Suprapubic skin (tissue), 4 donors: ENCODE measurements at regions not wholly inside any gene's neighbourhood (a gene's known extent, or its start where the extent isn't known, plus 50 kb on each side); places are given as distances from the start of the nearest gene placed in this dataset.
"Not testable (repeated sequence)": the region's sequence is repeated elsewhere in the genome, so short reads cannot be mapped to it uniquely, and the experiment has no call there.

Source experiments
- DNase-seq, 2 donors: peaks; one replicate each; pipeline ENCODE4 v3.0.0-alpha.2; 2019; ENCODE audit warnings: low spot score in 2 of 2
- H3K27ac ChIP-seq: fragments of 200-600 bp; sonication (generic); one replicate; pipeline ENCODE4 v1.5.1; 2019
- H3K27me3 ChIP-seq: fragments of 200-600 bp; sonication (generic); one replicate; pipeline ENCODE4 v1.5.1; 2019
- H3K36me3 ChIP-seq: fragments of 200-600 bp; sonication (generic); one replicate; pipeline ENCODE4 v1.5.1; 2019
- H3K4me1 ChIP-seq: fragments of 200-600 bp; sonication (generic); one replicate; pipeline ENCODE4 v1.5.1; 2019
- H3K4me3 ChIP-seq: fragments of 200-600 bp; sonication (generic); one replicate; pipeline ENCODE4 v1.5.1; 2019; ENCODE audit warnings: mild to moderate bottlenecking
- H3K9me3 ChIP-seq: fragments of 200-600 bp; sonication (generic); one replicate; pipeline ENCODE4 v1.5.1; 2019
- EP300 ChIP-seq: sonication (generic); formaldehyde crosslinking; IDR thresholded peaks from one replicate; pipeline ENCODE4 v1.6.1; 2017; ENCODE audit warnings: antibody characterized with exemption
- POLR2A ChIP-seq, 2 donors: fragments of 450-650 bp; IDR thresholded peaks; one replicate each; pipeline ENCODE4 v1.6.1; 2017; ENCODE audit warnings: antibody characterized with exemption in 2 of 2, mild to moderate bottlenecking in 2 of 2, moderate library complexity in 2 of 2
- POLR2AphosphoS5 ChIP-seq, 3 donors: sonication (generic); formaldehyde crosslinking; IDR thresholded peaks; one replicate each; pipeline ENCODE4 v1.6.1; 2017; ENCODE audit warnings: antibody characterized with exemption in 3 of 3
- WGBS: methylation state at CpG from one replicate; pipeline ENCODE4 v1.1.5; 2018; 5-methylcytosine and 5-hydroxymethylcytosine counted together
- TF ChIP-seq, protein P1 (sequence below), 2 donors: fragments of 200-600 bp in 1 of 2; fragments of 450-650 bp in 1 of 2; sonication (generic) in 1 of 2; IDR thresholded peaks; one replicate each; pipeline ENCODE4 v1.5.1; 2016 to 2019; ENCODE audit warnings: antibody characterized with exemption in 2 of 2, mild to moderate bottlenecking in 1 of 2, moderate library complexity in 1 of 2

- no peak for DNase-seq
- Histone ChIP-seq H3K4me1 (no peaks in the 10 kb centered on the region), H3K36me3 (no peaks in the 10 kb centered on the region), H3K27me3 (no peaks in the 10 kb centered on the region), H3K27ac (no peak overlapping the region), H3K9me3 (peaks cover 3% of the 10 kb centered on the region), H3K4me3 (no peak overlapping the region)
- TF ChIP-seq, protein P1, sequence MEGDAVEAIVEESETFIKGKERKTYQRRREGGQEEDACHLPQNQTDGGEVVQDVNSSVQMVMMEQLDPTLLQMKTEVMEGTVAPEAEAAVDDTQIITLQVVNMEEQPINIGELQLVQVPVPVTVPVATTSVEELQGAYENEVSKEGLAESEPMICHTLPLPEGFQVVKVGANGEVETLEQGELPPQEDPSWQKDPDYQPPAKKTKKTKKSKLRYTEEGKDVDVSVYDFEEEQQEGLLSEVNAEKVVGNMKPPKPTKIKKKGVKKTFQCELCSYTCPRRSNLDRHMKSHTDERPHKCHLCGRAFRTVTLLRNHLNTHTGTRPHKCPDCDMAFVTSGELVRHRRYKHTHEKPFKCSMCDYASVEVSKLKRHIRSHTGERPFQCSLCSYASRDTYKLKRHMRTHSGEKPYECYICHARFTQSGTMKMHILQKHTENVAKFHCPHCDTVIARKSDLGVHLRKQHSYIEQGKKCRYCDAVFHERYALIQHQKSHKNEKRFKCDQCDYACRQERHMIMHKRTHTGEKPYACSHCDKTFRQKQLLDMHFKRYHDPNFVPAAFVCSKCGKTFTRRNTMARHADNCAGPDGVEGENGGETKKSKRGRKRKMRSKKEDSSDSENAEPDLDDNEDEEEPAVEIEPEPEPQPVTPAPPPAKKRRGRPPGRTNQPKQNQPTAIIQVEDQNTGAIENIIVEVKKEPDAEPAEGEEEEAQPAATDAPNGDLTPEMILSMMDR (IDR thresholded peaks at IDR 0.05), result no peak
- no peak for TF ChIP-seq EP300
- TF ChIP-seq POLR2AphosphoS5 (IDR thresholded peaks at IDR 0.05), result no peak
- no peak for TF ChIP-seq POLR2A (IDR thresholded peaks at IDR 0.05)
- 42% methylated on average over 2 of the region's 2 CpGs for WGBS
Observed at GRCh38 chr3:20935791-20936190, 749.8 kb upstream of the SGO1 start.

DNA sequence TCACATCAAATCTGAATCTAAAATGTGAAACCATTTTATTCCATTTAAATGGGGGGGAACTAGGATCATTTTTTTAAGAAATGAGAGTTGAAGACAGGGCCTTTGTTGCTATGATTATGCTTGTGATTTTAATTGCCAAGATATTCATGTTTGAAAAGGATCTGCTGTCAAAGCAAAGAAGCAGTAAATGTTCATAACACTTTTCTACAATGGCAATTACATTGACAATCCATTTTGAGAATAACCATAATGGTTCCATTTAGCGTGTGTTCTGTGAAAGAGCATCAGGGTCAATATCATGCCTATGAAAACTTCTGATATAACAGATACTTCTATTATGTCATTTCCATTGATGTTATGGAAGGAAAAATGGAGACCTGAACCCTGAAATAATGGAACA, 745.8 kb upstream of the SGO1 start:
- no peak overlapping the region for H3K27ac ChIP-seq
- no peaks in the 10 kb centered on the region for H3K36me3 ChIP-seq
- WGBS, result 94% methylated on average over 1 of the region's 1 CpG
- no peaks in the 10 kb centered on the region for H3K27me3 ChIP-seq
- TF ChIP-seq POLR2AphosphoS5 (IDR thresholded peaks at IDR 0.05) (no peak), EP300 (no peak), POLR2A (IDR thresholded peaks at IDR 0.05) (no peak)
- TF ChIP-seq, protein P1 (IDR thresholded peaks at IDR 0.05), result no peak
- DNase-seq, result no peak
- no peaks in the 10 kb centered on the region for H3K4me1 ChIP-seq
- no peak overlapping the region for H3K4me3 ChIP-seq
- H3K9me3 ChIP-seq, result peaks cover 3% of the 10 kb centered on the region

DNA sequence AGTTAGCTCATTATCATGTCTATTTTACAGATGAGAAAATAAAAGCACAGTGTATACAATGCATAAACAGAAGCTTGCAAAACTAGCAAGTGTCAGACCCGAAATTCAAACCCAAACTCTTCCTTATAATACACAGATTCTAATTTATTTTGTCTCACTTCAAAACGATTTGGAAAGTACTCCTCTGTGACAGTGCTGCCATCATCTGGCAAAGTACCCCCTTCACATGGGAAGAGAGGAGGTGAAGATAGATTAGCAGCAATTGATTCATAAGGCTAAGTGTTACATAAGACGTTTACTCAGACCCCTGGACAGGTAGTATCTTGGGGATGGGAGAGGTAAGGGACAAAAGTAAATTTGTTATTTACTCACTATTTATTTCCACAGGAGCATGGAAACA, 744.0 kb upstream of the SGO1 start:
- H3K4me3 ChIP-seq, result no peak overlapping the region
- no peak overlapping the region for H3K27ac ChIP-seq
- H3K9me3 ChIP-seq, result peaks cover 3% of the 10 kb centered on the region
- WGBS, result 25% methylated on average over 3 of the region's 3 CpGs
- no peaks in the 10 kb centered on the region for H3K36me3 ChIP-seq
- no peaks in the 10 kb centered on the region for H3K27me3 ChIP-seq
- H3K4me1 ChIP-seq, result no peaks in the 10 kb centered on the region
- no peak for DNase-seq
- TF ChIP-seq POLR2AphosphoS5 (IDR thresholded peaks at IDR 0.05), result no peak
- no peak for TF ChIP-seq POLR2A (IDR thresholded peaks at IDR 0.05)
- no peak for TF ChIP-seq EP300

DNA sequence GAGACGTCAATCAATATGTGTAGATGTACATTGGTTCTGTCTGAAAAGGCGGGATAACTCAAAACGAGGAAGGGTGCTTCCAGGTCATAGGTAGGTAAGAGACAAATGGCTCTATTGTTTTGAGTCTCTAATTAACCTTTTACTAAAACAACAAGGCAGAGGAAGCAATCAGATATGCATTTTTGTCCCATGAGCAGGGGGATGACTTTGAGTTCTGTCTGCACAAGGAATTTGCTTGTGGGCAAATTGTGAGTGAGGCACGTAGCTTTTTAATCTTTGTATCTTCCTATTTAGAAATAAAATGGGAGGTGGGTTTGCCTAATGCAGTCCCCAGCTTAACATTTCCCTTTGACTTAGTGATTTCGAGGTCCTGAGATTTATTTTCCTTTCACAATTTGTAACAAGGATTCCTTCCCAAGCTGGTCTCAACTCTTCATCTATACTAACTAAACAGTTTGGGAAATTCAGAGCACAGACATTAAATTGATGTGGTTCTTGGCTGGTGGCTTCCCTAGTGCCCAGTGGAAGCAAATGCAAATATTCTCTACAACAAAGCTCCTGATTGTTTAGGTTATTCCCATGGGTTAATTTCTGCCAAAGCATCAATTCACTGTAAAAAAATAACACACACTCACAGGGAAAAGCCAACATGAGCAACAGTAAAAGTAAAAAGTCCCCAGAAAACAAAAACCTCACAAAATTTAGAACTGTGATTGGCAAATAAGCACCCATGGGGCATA, 738.8 kb upstream of the SGO1 start:
- no peaks in the 10 kb centered on the region for H3K4me1 ChIP-seq
- no peak overlapping the region for H3K4me3 ChIP-seq
- no peaks in the 10 kb centered on the region for H3K27me3 ChIP-seq
- no peak overlapping the region for H3K27ac ChIP-seq
- TF ChIP-seq, protein P1 (IDR thresholded peaks at IDR 0.05), result no peak
- TF ChIP-seq POLR2A (IDR thresholded peaks at IDR 0.05) (no peak), POLR2AphosphoS5 (IDR thresholded peaks at IDR 0.05) (no peak), EP300 (no peak)
- no peaks in the 10 kb centered on the region for H3K36me3 ChIP-seq
- no peak for DNase-seq
- no peaks in the 10 kb centered on the region for H3K9me3 ChIP-seq
- 52% methylated on average over 5 of the region's 5 CpGs for WGBS

DNA sequence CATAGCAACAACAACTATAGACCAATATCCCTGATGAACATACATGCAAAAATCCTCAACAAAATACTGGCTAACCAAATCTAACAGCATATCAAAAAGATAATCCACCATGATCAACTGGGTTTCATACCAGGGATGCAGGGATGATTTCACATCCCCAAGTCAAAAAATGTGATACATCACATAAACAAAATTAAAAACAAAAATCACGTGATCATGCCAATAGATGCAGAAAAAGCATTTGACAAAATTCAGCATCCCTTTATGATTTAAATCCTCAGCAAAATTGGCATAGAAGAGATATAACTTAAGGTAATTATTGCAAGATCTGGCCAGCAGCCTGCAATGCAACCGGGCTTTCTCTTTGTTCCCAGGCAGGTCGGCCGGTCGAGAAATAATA, 735.1 kb upstream of the SGO1 start:
- not testable (repeated sequence) for DNase-seq, H3K4me1 ChIP-seq, H3K4me3 ChIP-seq, H3K36me3 ChIP-seq, H3K27me3 ChIP-seq, H3K27ac ChIP-seq, H3K9me3 ChIP-seq
- 88% methylated on average over 5 of the region's 5 CpGs for WGBS

DNA sequence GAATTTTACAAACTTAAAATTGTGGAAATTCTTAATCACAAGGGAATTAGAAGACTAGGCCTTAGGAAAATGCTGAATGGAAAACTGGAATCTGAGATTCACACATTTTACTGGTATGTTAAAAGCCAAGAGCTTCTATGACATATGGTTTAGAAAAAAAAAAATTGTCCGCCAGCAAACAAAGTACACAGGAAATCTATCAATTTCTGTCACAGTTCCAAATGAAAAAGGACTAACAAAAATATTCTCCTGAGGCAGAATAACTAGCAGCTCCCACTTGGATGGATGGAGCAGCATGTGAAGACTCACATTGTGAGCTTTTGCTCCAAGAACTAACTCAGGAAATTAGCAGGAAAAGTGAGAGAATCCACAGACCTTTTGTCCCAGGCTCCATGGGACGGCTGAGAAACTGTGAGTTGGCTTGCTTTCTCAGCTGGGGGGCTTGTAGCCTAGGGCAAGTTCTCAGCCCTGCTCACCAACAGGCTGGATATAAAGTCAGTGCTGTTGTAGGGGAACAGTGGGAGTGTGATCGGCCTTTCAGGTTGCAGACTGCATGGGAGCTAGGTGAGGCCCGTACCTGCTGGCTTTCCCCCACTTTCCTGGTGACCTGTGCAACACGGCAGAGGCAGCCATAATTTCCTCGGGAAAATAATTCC, 731.1 kb upstream of the SGO1 start:
- DNase-seq, result no peak
- TF ChIP-seq EP300 (no peak), POLR2A (IDR thresholded peaks at IDR 0.05) (no peak), POLR2AphosphoS5 (IDR thresholded peaks at IDR 0.05) (no peak)
- TF ChIP-seq, protein P1 (IDR thresholded peaks at IDR 0.05), result no peak
- Histone ChIP-seq H3K27ac (no peak overlapping the region), H3K4me1 (no peaks in the 10 kb centered on the region), H3K4me3 (no peak overlapping the region), H3K27me3 (no peaks in the 10 kb centered on the region), H3K36me3 (no peaks in the 10 kb centered on the region), H3K9me3 (no peaks in the 10 kb centered on the region)
- WGBS, result 61% methylated on average over 5 of the region's 6 CpGs
